Transverse colon (tissue), 4 donors: ENCODE measurements at regions not wholly inside any gene's neighbourhood (a gene's known extent, or its start where the extent isn't known, plus 50 kb on each side); places are given as distances from the start of the nearest gene placed in this dataset.
"Not testable (repeated sequence)": the region's sequence is repeated elsewhere in the genome, so short reads cannot be mapped to it uniquely, and the experiment has no call there.

Experiments
- DNase-seq: peaks from one replicate; pipeline ENCODE4 v3.0.0-alpha.2; 2019
- H3K27ac ChIP-seq, 4 donors: fragments of 200-600 bp; sonication (generic); 2 replicates each; pipeline ENCODE4 v1.5.1; 2016 to 2018; ENCODE audit warnings: inconsistent platforms in 4 of 4
- H3K27me3 ChIP-seq: fragments of 200-600 bp; sonication (generic); 2 replicates; pipeline ENCODE4 v1.5.1; 2017; ENCODE audit warnings: inconsistent platforms
- H3K36me3 ChIP-seq, 4 donors: fragments of 200-600 bp; sonication (generic); 2 replicates each; pipeline ENCODE4 v1.5.1; 2017 to 2019; ENCODE audit warnings: inconsistent platforms in 4 of 4
- H3K4me1 ChIP-seq, 4 donors: fragments of 200-600 bp; sonication (generic); 2 replicates each; pipeline ENCODE4 v1.5.1; 2017 to 2020; ENCODE audit warnings: inconsistent platforms in 4 of 4
- H3K4me3 ChIP-seq, 4 donors: fragments of 200-600 bp; sonication (generic); 1 replicate in 1 of 4; 2 replicates in 3 of 4; pipeline versions ENCODE4 v1.5.1 to v1.6.1; 2017 to 2019; ENCODE audit warnings: inconsistent platforms in 4 of 4
- H3K9me3 ChIP-seq, 2 donors: fragments of 200-600 bp; sonication (generic); 2 replicates each; pipeline ENCODE4 v1.5.1; 2017 to 2019; ENCODE audit warnings: inconsistent platforms in 2 of 2
- EP300 ChIP-seq: sonication (generic); formaldehyde crosslinking; IDR thresholded peaks from one replicate; pipeline ENCODE4 v1.6.1; 2017; ENCODE audit warnings: antibody characterized with exemption, low read depth
- POLR2A ChIP-seq: fragments of 450-650 bp; IDR thresholded peaks from one replicate; pipeline ENCODE4 v1.6.1; 2016; ENCODE audit warnings: antibody characterized with exemption, mild to moderate bottlenecking, moderate library complexity
- POLR2AphosphoS5 ChIP-seq, 3 donors: sonication (generic); formaldehyde crosslinking; IDR thresholded peaks; one replicate each; pipeline ENCODE4 v1.6.1; 2016; ENCODE audit warnings: antibody characterized with exemption in 3 of 3
- WGBS, 2 donors: methylation state at CpG; one replicate each; pipeline ENCODE4 v1.1.5; 2018; ENCODE audit warnings: low coverage in 1 of 2; 5-methylcytosine and 5-hydroxymethylcytosine counted together
- in situ Hi-C, 4 donors: fragments of 200-750 bp; cut with MboI; loops; one replicate each; pipeline versions ENCODE4 v1.15.0 to v1.15.1; 2017; ENCODE audit warnings: low sequenced_read_pairs in 3 of 4, low pct_ligation_motif_present in 1 of 4, low pct_unique_long_range_greater_than_20kb in 1 of 4
- intact Hi-C: fragments of 100-400 bp; cut with DNase I; formaldehyde crosslinking; loops from one replicate; pipeline ENCODE4 v1.15.1; 2023; ENCODE audit warnings: low total_unique reads
- TF ChIP-seq, protein P1 (sequence below), 5 experiments: fragments of 200-600 bp in 3 of 5; fragments of 450-650 bp in 2 of 5; sonication (generic) in 3 of 5; IDR thresholded peaks; 1 replicate in 2 of 5; 2 replicates in 3 of 5; pipeline ENCODE4 v1.5.1; 2016 to 2017; ENCODE audit warnings: antibody characterized with exemption in 5 of 5, inconsistent platforms in 3 of 5, mild to moderate bottlenecking in 2 of 5, moderate library complexity in 1 of 5

DNA sequence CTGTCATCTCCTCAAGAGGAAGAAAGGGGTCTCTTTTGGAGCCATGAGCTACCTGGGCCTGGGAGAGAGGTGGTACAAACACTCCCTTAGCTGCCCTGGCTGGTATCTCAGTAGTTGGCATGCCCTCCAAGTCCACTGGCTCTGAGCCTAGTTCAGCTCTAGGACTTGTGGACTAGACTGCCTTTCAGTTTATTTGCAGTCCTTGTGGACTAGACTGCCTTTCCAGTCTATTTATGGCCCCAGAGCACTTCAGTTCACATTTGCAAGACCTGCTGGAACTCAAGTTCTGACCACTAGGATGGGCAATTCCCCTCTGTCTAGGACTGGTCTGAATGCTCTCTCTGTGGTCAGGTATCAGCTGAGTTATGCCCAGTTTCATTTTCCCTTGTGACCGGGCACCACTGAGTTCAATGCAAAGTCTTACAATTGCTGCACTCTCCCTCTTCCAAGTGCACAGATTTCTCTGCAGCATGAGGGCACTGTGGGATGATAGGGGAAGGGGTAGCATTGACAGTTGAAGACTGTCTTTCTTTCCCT is 1019.0 kb downstream of the TAF11L14 start:
- Histone ChIP-seq H3K9me3 (no peaks in the 10 kb centered on the region), H3K36me3 (no peaks in the 10 kb centered on the region), H3K4me1 (no peaks in the 10 kb centered on the region), H3K27me3 (no peaks in the 10 kb centered on the region), H3K4me3 (no peak overlapping the region), H3K27ac (no peak overlapping the region)
- 94% methylated on average over 1 of the region's 1 CpG; no CpG with 5 or more reads in 1 of the 2 donors for WGBS, 2 donors
- in situ Hi-C loops, result no loop called here
- TF ChIP-seq POLR2A (no peak), POLR2AphosphoS5 (IDR thresholded peaks at IDR 0.05) (no peak), EP300 (no peak)
- TF ChIP-seq, protein P1, sequence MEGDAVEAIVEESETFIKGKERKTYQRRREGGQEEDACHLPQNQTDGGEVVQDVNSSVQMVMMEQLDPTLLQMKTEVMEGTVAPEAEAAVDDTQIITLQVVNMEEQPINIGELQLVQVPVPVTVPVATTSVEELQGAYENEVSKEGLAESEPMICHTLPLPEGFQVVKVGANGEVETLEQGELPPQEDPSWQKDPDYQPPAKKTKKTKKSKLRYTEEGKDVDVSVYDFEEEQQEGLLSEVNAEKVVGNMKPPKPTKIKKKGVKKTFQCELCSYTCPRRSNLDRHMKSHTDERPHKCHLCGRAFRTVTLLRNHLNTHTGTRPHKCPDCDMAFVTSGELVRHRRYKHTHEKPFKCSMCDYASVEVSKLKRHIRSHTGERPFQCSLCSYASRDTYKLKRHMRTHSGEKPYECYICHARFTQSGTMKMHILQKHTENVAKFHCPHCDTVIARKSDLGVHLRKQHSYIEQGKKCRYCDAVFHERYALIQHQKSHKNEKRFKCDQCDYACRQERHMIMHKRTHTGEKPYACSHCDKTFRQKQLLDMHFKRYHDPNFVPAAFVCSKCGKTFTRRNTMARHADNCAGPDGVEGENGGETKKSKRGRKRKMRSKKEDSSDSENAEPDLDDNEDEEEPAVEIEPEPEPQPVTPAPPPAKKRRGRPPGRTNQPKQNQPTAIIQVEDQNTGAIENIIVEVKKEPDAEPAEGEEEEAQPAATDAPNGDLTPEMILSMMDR (IDR thresholded peaks at IDR 0.05), result no peak
- intact Hi-C loops, result no loop called here
- no peak for DNase-seq

DNA sequence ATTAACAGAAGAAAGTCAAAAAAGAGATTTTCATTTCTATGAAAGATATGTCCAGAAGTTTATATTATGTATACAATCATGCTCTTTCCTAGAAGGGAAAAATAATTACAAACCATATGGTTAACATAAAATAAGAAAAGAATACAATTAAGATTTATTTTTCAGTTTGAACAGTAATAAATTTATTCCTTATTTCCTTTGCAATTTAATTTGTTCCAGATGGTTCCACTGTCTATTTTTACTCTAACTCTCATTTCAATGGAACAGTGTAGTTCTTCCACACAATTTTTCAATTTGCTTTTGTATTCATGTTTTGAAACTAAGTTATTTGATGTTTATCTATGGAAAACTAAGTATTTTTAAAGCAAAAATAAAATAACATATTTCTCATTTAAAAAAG is 1026.3 kb downstream of the TAF11L14 start:
- no peak overlapping the region for H3K4me3 ChIP-seq
- no peaks in the 10 kb centered on the region for H3K27me3 ChIP-seq
- no peaks in the 10 kb centered on the region for H3K4me1 ChIP-seq
- intact Hi-C loops, result no loop called here
- in situ Hi-C loops, result no loop called here
- TF ChIP-seq EP300, result no peak
- H3K9me3 ChIP-seq, result no peaks in the 10 kb centered on the region
- no peak for DNase-seq
- H3K27ac ChIP-seq, result no peak overlapping the region
- H3K36me3 ChIP-seq, result no peaks in the 10 kb centered on the region

DNA sequence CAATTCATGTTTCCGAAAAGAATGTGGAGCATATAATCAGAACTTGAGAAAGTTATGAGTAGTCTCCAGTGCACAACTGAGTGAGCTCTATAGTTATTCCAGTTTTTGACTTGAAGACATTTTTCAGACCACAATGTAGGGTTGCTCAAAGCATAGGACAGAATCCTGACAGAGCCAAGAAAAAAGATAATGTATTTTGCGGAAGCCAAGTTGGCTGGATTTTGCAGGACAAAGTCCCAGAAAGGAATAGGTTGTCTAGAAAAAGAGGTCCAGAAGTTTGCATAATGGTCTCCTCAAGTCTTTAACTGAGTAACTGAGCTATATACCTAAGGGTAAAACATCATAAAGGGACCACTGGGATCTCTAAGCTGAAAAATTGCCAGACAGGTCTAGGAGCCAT is 1028.0 kb downstream of the TAF11L14 start:
- no peaks in the 10 kb centered on the region for H3K4me1 ChIP-seq
- no peak overlapping the region for H3K4me3 ChIP-seq
- TF ChIP-seq POLR2A, result no peak
- TF ChIP-seq EP300, result no peak
- TF ChIP-seq, protein P1 (IDR thresholded peaks at IDR 0.05), result no peak
- no peak for TF ChIP-seq POLR2AphosphoS5 (IDR thresholded peaks at IDR 0.05)
- no peaks in the 10 kb centered on the region for H3K9me3 ChIP-seq
- no peak overlapping the region for H3K27ac ChIP-seq
- no peaks in the 10 kb centered on the region for H3K36me3 ChIP-seq
- no peak for DNase-seq
- no peaks in the 10 kb centered on the region for H3K27me3 ChIP-seq
- in situ Hi-C loops (no loop called here), intact Hi-C loops (no loop called here)
- WGBS, 2 donors, result 87 to 89% methylated on average over 2 of the region's 2 CpGs

- H3K36me3 ChIP-seq, intact Hi-C loops, H3K9me3 ChIP-seq, in situ Hi-C loops, DNase-seq, H3K4me1 ChIP-seq, H3K4me3 ChIP-seq, H3K27ac ChIP-seq, H3K27me3 ChIP-seq: not testable (repeated sequence)
- WGBS, 2 donors, result 57 to 65% methylated on average over 1 to 4 of the region's 4 CpGs
These were observed 1040.0 kb downstream of the TAF11L14 start for GRCh38 chr5:18674212-18674611.

GRCh38 chr5:18675041-18675440 is 1040.8 kb downstream of the TAF11L14 start:
- in situ Hi-C loops (no loop called here), intact Hi-C loops (no loop called here)
- 63 to 82% methylated on average over 2 of the region's 2 CpGs for WGBS, 2 donors
- Histone ChIP-seq H3K4me3 (no peak overlapping the region), H3K9me3 (no peaks in the 10 kb centered on the region), H3K36me3 (no peaks in the 10 kb centered on the region), H3K27ac (no peak overlapping the region), H3K27me3 (no peaks in the 10 kb centered on the region), H3K4me1 (no peaks in the 10 kb centered on the region)
- no peak for DNase-seq
- no peak for TF ChIP-seq POLR2AphosphoS5 (IDR thresholded peaks at IDR 0.05)
- TF ChIP-seq, protein P1 (IDR thresholded peaks at IDR 0.05), result no peak
- no peak for TF ChIP-seq EP300
- no peak for TF ChIP-seq POLR2A
